Astrocyte (in vitro differentiated cells and primary cell): ENCODE measurements at regions not wholly inside any gene's neighbourhood (a gene's known extent, or its start where the extent isn't known, plus 50 kb on each side); places are given as distances from the start of the nearest gene placed in this dataset.

Source experiments
- DNase-seq: peaks from one replicate; pipeline ENCODE4 v3.0.0-alpha.2; 2010; ENCODE audit warnings: low read depth
- FAIRE-seq: peaks from 2 replicates; lab custom pipeline; 2011; peaks lifted over from hg19 to GRCh38; lab: Jason Lieb, UNC
- H2AFZ ChIP-seq: 2 replicates; pipeline ENCODE4 v1.6.0; 2012; ENCODE audit warnings: low read depth, low read length, inconsistent platforms
- H3K27ac ChIP-seq: 2 replicates; pipeline ENCODE4 v1.5.1; 2011; ENCODE audit warnings: low read depth, low read length, inconsistent platforms
- H3K27me3 ChIP-seq: 2 replicates; pipeline ENCODE4 v1.6.0; 2011; ENCODE audit warnings: low read length, inconsistent platforms; ENCODE audit not compliant: insufficient read depth
- H3K36me3 ChIP-seq: 2 replicates; pipeline ENCODE4 v1.5.1; 2011; ENCODE audit warnings: low read length, inconsistent platforms; ENCODE audit not compliant: insufficient read depth
- H3K4me1 ChIP-seq: 2 replicates; pipeline ENCODE4 v1.5.1; 2011; ENCODE audit warnings: low read length, inconsistent platforms; ENCODE audit not compliant: insufficient read depth
- H3K4me2 ChIP-seq: 2 replicates; pipeline ENCODE4 v1.6.0; 2012; ENCODE audit warnings: low read length, inconsistent platforms
- H3K4me3 ChIP-seq: 2 replicates; pipeline ENCODE4 v1.5.1; 2011; ENCODE audit warnings: low read depth, mild to moderate bottlenecking, low read length, inconsistent platforms; ENCODE audit not compliant: insufficient read depth
- H3K79me2 ChIP-seq: 2 replicates; pipeline ENCODE4 v1.6.0; 2012; ENCODE audit warnings: mild to moderate bottlenecking, low read length, inconsistent platforms; ENCODE audit not compliant: insufficient read depth
- H3K9ac ChIP-seq: 2 replicates; pipeline ENCODE4 v1.6.0; 2012; ENCODE audit warnings: mild to moderate bottlenecking, low read length, inconsistent platforms
- H3K9me3 ChIP-seq: 2 replicates; pipeline ENCODE4 v1.5.1; 2012; ENCODE audit warnings: low read depth, mild to moderate bottlenecking, low read length, inconsistent platforms; ENCODE audit not compliant: insufficient read depth
- H4K20me1 ChIP-seq: 2 replicates; pipeline ENCODE4 v1.6.0; 2012; ENCODE audit warnings: low read length, inconsistent platforms; ENCODE audit not compliant: insufficient read depth
- H3K27ac Mint-ChIP-seq: one replicate; pipeline ENCODE4 v1.8.0; 2021; ENCODE audit warnings: mild to moderate bottlenecking, mixed read lengths; ENCODE audit not compliant: unreplicated experiment
- H3K27me3 Mint-ChIP-seq: one replicate; pipeline ENCODE4 v1.8.0; 2021; ENCODE audit warnings: low read depth, mixed read lengths; ENCODE audit not compliant: unreplicated experiment
- H3K36me3 Mint-ChIP-seq: one replicate; pipeline ENCODE4 v1.8.0; 2021; ENCODE audit warnings: low read depth, mixed read lengths; ENCODE audit not compliant: unreplicated experiment
- H3K4me1 Mint-ChIP-seq: one replicate; pipeline ENCODE4 v1.8.0; 2021; ENCODE audit warnings: low read depth, mixed read lengths; ENCODE audit not compliant: unreplicated experiment
- H3K4me3 Mint-ChIP-seq: one replicate; pipeline ENCODE4 v1.8.0; 2021; ENCODE audit warnings: mild to moderate bottlenecking, moderate library complexity, mixed read lengths; ENCODE audit not compliant: unreplicated experiment
- H3K9me3 Mint-ChIP-seq: one replicate; pipeline ENCODE4 v1.8.0; 2021; ENCODE audit warnings: mild to moderate bottlenecking, mixed read lengths; ENCODE audit not compliant: unreplicated experiment
- EZH2 ChIP-seq: IDR thresholded peaks from 2 replicates; pipeline ENCODE4 v1.6.1; 2012; ENCODE audit warnings: mild to moderate bottlenecking, low read length, inconsistent platforms; ENCODE audit not compliant: insufficient read depth
- TF ChIP-seq, protein P1 (sequence below): IDR thresholded peaks from 2 replicates; pipeline ENCODE4 v1.5.1; 2011; ENCODE audit warnings: low read depth, mild to moderate bottlenecking, inconsistent platforms, low read length, moderate library complexity; ENCODE audit not compliant: insufficient read depth

DNA sequence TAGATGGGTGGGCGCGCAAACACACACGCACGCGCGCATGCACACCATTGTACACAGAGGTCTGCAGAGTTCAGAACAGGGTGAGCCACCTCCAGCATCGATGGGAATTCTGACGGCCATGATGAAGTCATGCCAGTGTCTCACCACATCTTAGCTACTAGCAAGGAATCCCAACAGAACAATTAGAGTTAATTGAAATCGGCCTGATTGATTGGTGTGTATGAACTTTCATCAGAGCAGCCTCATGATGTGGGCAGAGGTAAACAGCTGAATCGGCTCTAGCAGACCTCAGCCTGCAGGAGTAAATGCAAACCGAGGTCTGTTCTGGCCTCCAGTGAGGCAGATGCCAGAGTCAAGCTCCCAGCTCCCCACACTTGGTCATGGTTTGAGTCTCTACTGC, 200.6 kb downstream of the CBLN1 start:
- Histone ChIP-seq H3K36me3 (no peaks in the 10 kb centered on the region), H2AFZ (no peak overlapping the region), H3K79me2 (no peaks in the 10 kb centered on the region), H3K9me3 (peaks cover 9% of the 10 kb centered on the region), H3K9ac (no peak overlapping the region), H3K4me2 (no peak overlapping the region), H4K20me1 (no peaks in the 10 kb centered on the region), H3K4me3 (no peak overlapping the region), H3K4me1 (no peaks in the 10 kb centered on the region), H3K27ac (no peak overlapping the region), H3K27me3 (no peaks in the 10 kb centered on the region)
- peaks cover 5% of the 10 kb centered on the region for H3K36me3 Mint-ChIP-seq
- no peak overlapping the region for H3K4me3 Mint-ChIP-seq
- FAIRE-seq (no peak), DNase-seq (no peak)
- H3K27me3 Mint-ChIP-seq = peaks cover 11% of the 10 kb centered on the region
- no peaks in the 10 kb centered on the region for H3K4me1 Mint-ChIP-seq
- no peak overlapping the region for H3K27ac Mint-ChIP-seq
- TF ChIP-seq, protein P1, sequence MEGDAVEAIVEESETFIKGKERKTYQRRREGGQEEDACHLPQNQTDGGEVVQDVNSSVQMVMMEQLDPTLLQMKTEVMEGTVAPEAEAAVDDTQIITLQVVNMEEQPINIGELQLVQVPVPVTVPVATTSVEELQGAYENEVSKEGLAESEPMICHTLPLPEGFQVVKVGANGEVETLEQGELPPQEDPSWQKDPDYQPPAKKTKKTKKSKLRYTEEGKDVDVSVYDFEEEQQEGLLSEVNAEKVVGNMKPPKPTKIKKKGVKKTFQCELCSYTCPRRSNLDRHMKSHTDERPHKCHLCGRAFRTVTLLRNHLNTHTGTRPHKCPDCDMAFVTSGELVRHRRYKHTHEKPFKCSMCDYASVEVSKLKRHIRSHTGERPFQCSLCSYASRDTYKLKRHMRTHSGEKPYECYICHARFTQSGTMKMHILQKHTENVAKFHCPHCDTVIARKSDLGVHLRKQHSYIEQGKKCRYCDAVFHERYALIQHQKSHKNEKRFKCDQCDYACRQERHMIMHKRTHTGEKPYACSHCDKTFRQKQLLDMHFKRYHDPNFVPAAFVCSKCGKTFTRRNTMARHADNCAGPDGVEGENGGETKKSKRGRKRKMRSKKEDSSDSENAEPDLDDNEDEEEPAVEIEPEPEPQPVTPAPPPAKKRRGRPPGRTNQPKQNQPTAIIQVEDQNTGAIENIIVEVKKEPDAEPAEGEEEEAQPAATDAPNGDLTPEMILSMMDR = no peak
- no peak for TF ChIP-seq EZH2
- H3K9me3 Mint-ChIP-seq = peaks cover 50% of the 10 kb centered on the region

DNA sequence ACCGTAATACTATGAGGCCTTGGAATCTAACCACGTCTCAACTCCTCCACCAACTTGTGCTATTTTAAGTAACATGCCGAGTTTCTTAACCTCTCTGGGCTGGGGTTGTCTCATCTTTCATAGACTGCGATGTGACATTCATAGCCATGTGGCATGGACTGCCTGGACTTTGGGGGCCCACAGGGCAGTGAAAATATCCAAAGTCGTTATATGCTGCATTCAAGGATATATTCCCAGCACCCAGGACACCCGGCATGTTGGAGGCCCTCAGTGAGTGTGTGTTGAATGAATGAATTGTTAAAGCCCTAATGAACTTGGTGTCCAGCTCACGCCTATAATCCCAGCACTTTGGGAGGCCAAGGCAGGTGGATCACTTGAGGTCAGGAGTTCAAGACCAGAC, 203.1 kb downstream of the CBLN1 start:
- H3K79me2 ChIP-seq = no peaks in the 10 kb centered on the region
- no peak overlapping the region for H3K27ac ChIP-seq
- no peak overlapping the region for H3K9ac ChIP-seq
- H4K20me1 ChIP-seq = no peaks in the 10 kb centered on the region
- no peak overlapping the region for H3K4me3 ChIP-seq
- no peak for TF ChIP-seq EZH2
- TF ChIP-seq, protein P1 = no peak
- no peaks in the 10 kb centered on the region for H3K27me3 ChIP-seq
- no peak overlapping the region for H3K4me3 Mint-ChIP-seq
- FAIRE-seq (no peak), DNase-seq (no peak)
- H2AFZ ChIP-seq = no peak overlapping the region
- peaks cover 11% of the 10 kb centered on the region for H3K27me3 Mint-ChIP-seq
- H3K9me3 Mint-ChIP-seq = peaks cover 51% of the 10 kb centered on the region
- no peaks in the 10 kb centered on the region for H3K36me3 ChIP-seq
- H3K36me3 Mint-ChIP-seq = peaks cover 5% of the 10 kb centered on the region
- H3K4me1 Mint-ChIP-seq = no peaks in the 10 kb centered on the region
- H3K4me2 ChIP-seq = no peak overlapping the region
- H3K9me3 ChIP-seq = peaks cover 4% of the 10 kb centered on the region
- H3K27ac Mint-ChIP-seq = no peak overlapping the region
- H3K4me1 ChIP-seq = no peaks in the 10 kb centered on the region

DNA sequence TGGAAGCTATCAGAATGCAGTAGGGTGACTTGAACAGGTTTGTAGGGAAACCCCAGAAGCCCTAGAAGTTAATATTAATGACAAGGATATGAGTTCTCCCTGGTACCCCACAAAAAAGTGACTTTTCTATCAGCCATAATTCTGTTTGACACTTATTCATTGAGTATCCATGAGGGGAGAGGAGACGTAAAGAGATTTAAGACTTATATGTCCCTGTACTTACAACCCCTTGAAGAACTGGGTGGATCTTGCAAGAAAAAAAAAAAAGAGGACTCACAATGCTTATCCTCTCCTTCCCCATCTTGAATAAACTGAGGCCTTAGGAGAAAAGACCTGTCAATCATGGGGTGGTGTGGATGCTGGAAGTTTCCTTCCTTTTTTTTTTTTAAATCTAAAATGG, 203.5 kb downstream of the CBLN1 start:
- peaks cover 51% of the 10 kb centered on the region for H3K9me3 Mint-ChIP-seq
- H3K4me3 ChIP-seq = no peak overlapping the region
- FAIRE-seq (no peak), DNase-seq (no peak)
- H3K27ac ChIP-seq = no peak overlapping the region
- no peak overlapping the region for H3K27ac Mint-ChIP-seq
- H3K27me3 ChIP-seq = no peaks in the 10 kb centered on the region
- H3K4me1 Mint-ChIP-seq = no peaks in the 10 kb centered on the region
- H3K4me3 Mint-ChIP-seq = no peak overlapping the region
- H3K4me2 ChIP-seq = no peak overlapping the region
- peaks cover 11% of the 10 kb centered on the region for H3K27me3 Mint-ChIP-seq
- no peaks in the 10 kb centered on the region for H3K4me1 ChIP-seq
- peaks cover 5% of the 10 kb centered on the region for H3K36me3 Mint-ChIP-seq
- no peak overlapping the region for H3K9ac ChIP-seq
- peaks cover 4% of the 10 kb centered on the region for H3K9me3 ChIP-seq
- TF ChIP-seq, protein P1 = no peak
- no peak for TF ChIP-seq EZH2
- H3K79me2 ChIP-seq = no peaks in the 10 kb centered on the region
- H3K36me3 ChIP-seq = no peaks in the 10 kb centered on the region
- no peak overlapping the region for H2AFZ ChIP-seq
- no peaks in the 10 kb centered on the region for H4K20me1 ChIP-seq
